H1 (cell line): ENCODE measurements at regions not wholly inside any gene's neighbourhood (a gene's known extent, or its start where the extent isn't known, plus 50 kb on each side); places are given as distances from the start of the nearest gene placed in this dataset.

ENCODE experiments used
- CTCF ChIA-PET: fragments of 300-600 bp; sonication (Branson Sonifier 250); formaldehyde crosslinking; loops from one replicate; lab custom pipeline; 2021; ENCODE audit not compliant: partially characterized antibody; lab: Charles Lee
- POLR2A ChIA-PET: fragments of 300-600 bp; sonication (Branson Sonifier 250); formaldehyde crosslinking; loops from one replicate; lab custom pipeline; 2021; ENCODE audit warnings: inconsistent platforms; ENCODE audit not compliant: partially characterized antibody; lab: Charles Lee
- DNase-seq, 2 experiments: peaks; one replicate each; pipeline versions ENCODE4 v3.0.0 to v3.0.0-alpha.2; 2010 to 2022; ENCODE audit warnings: low spot score in 2 of 2, low read depth in 1 of 2, mixed read lengths in 1 of 2
- FAIRE-seq: peaks from 2 replicates; lab custom pipeline; 2011; peaks lifted over from hg19 to GRCh38; lab: Jason Lieb, UNC
- H2AFZ ChIP-seq: 2 replicates; pipeline ENCODE4 v1.8.1; 2012; ENCODE audit warnings: low read length, inconsistent platforms
- H2AK5ac ChIP-seq: 2 replicates; pipeline ENCODE4 v1.6.1; 2013; ENCODE audit warnings: low read depth, low read length
- H2BK120ac ChIP-seq: replicated peaks from 2 replicates; pipeline ENCODE3; 2013; ENCODE audit warnings: low read depth, low read length, inconsistent platforms
- H2BK12ac ChIP-seq: 2 replicates; pipeline ENCODE4 v1.6.1; 2013; ENCODE audit warnings: low read depth, low read length
- H2BK15ac ChIP-seq: 2 replicates; pipeline ENCODE4 v1.6.1; 2013; ENCODE audit warnings: low read length
- H2BK20ac ChIP-seq: 2 replicates; pipeline ENCODE4 v1.6.1; 2013; ENCODE audit warnings: low read length
- H2BK5ac ChIP-seq: 2 replicates; pipeline ENCODE4 v1.6.1; 2013; ENCODE audit warnings: low read depth, low read length
- H3K14ac ChIP-seq: 2 replicates; pipeline ENCODE4 v1.6.1; 2013; ENCODE audit warnings: inconsistent platforms; ENCODE audit not compliant: insufficient read length
- H3K18ac ChIP-seq: 2 replicates; pipeline ENCODE4 v1.6.1; 2013; ENCODE audit warnings: low read length; ENCODE audit errors: extremely low read depth
- H3K23ac ChIP-seq: 2 replicates; pipeline ENCODE4 v1.6.1; 2013; ENCODE audit warnings: inconsistent platforms; ENCODE audit not compliant: insufficient read length
- H3K23me2 ChIP-seq: 2 replicates; pipeline ENCODE4 v1.6.1; 2013; ENCODE audit warnings: low read depth, low read length
- H3K27ac ChIP-seq: 2 replicates; pipeline ENCODE4 v1.6.1; 2011; ENCODE audit warnings: low read depth, low read length, inconsistent platforms
- H3K27me3 ChIP-seq, 4 experiments: replicated peaks in 1 of 4; 1 replicate in 1 of 4; 2 replicates in 3 of 4; pipeline versions ENCODE4 v1.6.1 to v1.8.1; 2011 to 2013; ENCODE audit warnings: low read length in 3 of 4, mild to moderate bottlenecking in 3 of 4, inconsistent platforms in 2 of 4, mixed read lengths in 2 of 4, moderate library complexity in 1 of 4; ENCODE audit not compliant: control insufficient read depth in 3 of 4, insufficient read depth in 3 of 4; ENCODE audit errors: extremely low read depth in 1 of 4
- H3K36me3 ChIP-seq, 4 experiments: 2 replicates each; pipeline versions ENCODE4 v1.6.1 to v1.8.1; 2011 to 2013; ENCODE audit warnings: mild to moderate bottlenecking in 4 of 4, low read length in 3 of 4, moderate library complexity in 2 of 4, control low read depth in 1 of 4, inconsistent platforms in 1 of 4; ENCODE audit not compliant: insufficient read depth in 4 of 4, control insufficient read depth in 2 of 4
- H3K4ac ChIP-seq: replicated peaks from 2 replicates; pipeline ENCODE3; 2013; ENCODE audit warnings: low read length, low read depth, mixed read lengths, inconsistent platforms; ENCODE audit not compliant: insufficient read length
- H3K4me1 ChIP-seq, 4 experiments: replicated peaks in 1 of 4; 1 replicate in 1 of 4; 2 replicates in 3 of 4; pipeline versions ENCODE4 v1.6.1 to v1.8.1; 2011 to 2013; ENCODE audit warnings: low read length in 3 of 4, inconsistent platforms in 2 of 4, mixed read lengths in 1 of 4; ENCODE audit not compliant: insufficient read depth in 4 of 4, control insufficient read depth in 3 of 4
- H3K4me2 ChIP-seq, 2 experiments: 2 replicates each; pipeline versions ENCODE4 v1.6.1 to v1.8.1; 2011 to 2013; ENCODE audit warnings: low read depth in 2 of 2, low read length in 2 of 2, control low read depth in 1 of 2, inconsistent platforms in 1 of 2, mild to moderate bottlenecking in 1 of 2; ENCODE audit not compliant: insufficient read depth in 1 of 2
- H3K4me3 ChIP-seq, 4 experiments: fragments of 200-600, 300-600 bp in 1 of 4; sonication (generic), shearing (Covaris generic), sonication (Bioruptor Twin) in 1 of 4; 2 replicates each; pipeline versions ENCODE4 v1.5.1 to v1.8.1; 2011 to 2016; ENCODE audit warnings: low read length in 4 of 4, low read depth in 3 of 4, control low read depth in 2 of 4, inconsistent platforms in 2 of 4, mild to moderate bottlenecking in 2 of 4, mixed read lengths in 1 of 4, moderate library complexity in 1 of 4; ENCODE audit not compliant: insufficient read depth in 2 of 4; ENCODE audit errors: extremely low read depth in 1 of 4
- H3K56ac ChIP-seq: replicated peaks from 2 replicates; pipeline ENCODE3; 2013; ENCODE audit warnings: low read depth, mild to moderate bottlenecking, mixed read lengths, low read length, inconsistent platforms; ENCODE audit not compliant: insufficient read length
- H3K79me1 ChIP-seq: 2 replicates; pipeline ENCODE4 v1.6.1; 2013; ENCODE audit warnings: low read depth, low read length, control low read depth
- H3K79me2 ChIP-seq, 2 experiments: 2 replicates each; pipeline versions ENCODE4 v1.6.1 to v1.8.1; 2012 to 2013; ENCODE audit warnings: low read length in 2 of 2, mild to moderate bottlenecking in 2 of 2, inconsistent platforms in 1 of 2; ENCODE audit not compliant: insufficient read depth in 2 of 2, control insufficient read depth in 1 of 2
- H3K9ac ChIP-seq, 4 experiments: replicated peaks in 1 of 4; 1 replicate in 1 of 4; 2 replicates in 3 of 4; pipeline versions ENCODE4 v1.6.1 to v1.8.1; 2011 to 2013; ENCODE audit warnings: low read depth in 3 of 4, low read length in 3 of 4, control low read depth in 2 of 4, mild to moderate bottlenecking in 2 of 4, moderate library complexity in 2 of 4, inconsistent platforms in 1 of 4; ENCODE audit errors: extremely low read depth in 1 of 4
- H3K9me3 ChIP-seq, 2 experiments: 2 replicates each; pipeline versions ENCODE4 v1.6.1 to v1.8.1; 2012 to 2013; ENCODE audit warnings: mild to moderate bottlenecking in 2 of 2, moderate library complexity in 2 of 2, control low read depth in 1 of 2, inconsistent platforms in 1 of 2, low read depth in 1 of 2, low read length in 1 of 2, mixed read lengths in 1 of 2; ENCODE audit not compliant: insufficient read depth in 2 of 2
- H4K20me1 ChIP-seq, 2 experiments: replicated peaks in 1 of 2; 2 replicates each; pipeline versions ENCODE3 to v1.8.1; 2011 to 2013; ENCODE audit warnings: inconsistent platforms in 2 of 2, low read length in 2 of 2, mild to moderate bottlenecking in 1 of 2; ENCODE audit not compliant: insufficient read depth in 2 of 2, control insufficient read depth in 1 of 2
- H4K5ac ChIP-seq: 2 replicates; pipeline ENCODE4 v1.6.1; 2013; ENCODE audit warnings: low read length, low read depth, mixed read lengths, inconsistent platforms; ENCODE audit not compliant: insufficient read length
- H4K8ac ChIP-seq: 2 replicates; pipeline ENCODE4 v1.8.0; 2013; ENCODE audit warnings: mild to moderate bottlenecking, moderate library complexity, low read length, inconsistent platforms; ENCODE audit not compliant: insufficient read depth; ENCODE audit errors: extremely low read depth
- H4K91ac ChIP-seq: replicated peaks from 2 replicates; pipeline ENCODE3; 2013; ENCODE audit warnings: low read length, mixed read lengths, inconsistent platforms; ENCODE audit not compliant: insufficient read length
- CTCF ChIP-seq, 3 experiments: IDR thresholded peaks; 1 replicate in 2 of 3; 2 replicates in 1 of 3; pipeline versions ENCODE4 v1.5.1 to v1.6.1; 2011; ENCODE audit warnings: low read length in 3 of 3, mild to moderate bottlenecking in 3 of 3, inconsistent platforms in 2 of 3, low read depth in 1 of 3, moderate library complexity in 1 of 3; ENCODE audit not compliant: insufficient read depth in 1 of 3; ENCODE audit errors: control extremely low read depth in 1 of 3
- RAD21 ChIP-seq, 2 experiments: IDR thresholded peaks in 1 of 2; conservative IDR thresholded peaks in 1 of 2; 2 replicates each; pipeline ENCODE4 v1.6.1; 2011; ENCODE audit warnings: low read depth in 2 of 2, low read length in 2 of 2, improper control_type of control experiment in 1 of 2, inconsistent platforms in 1 of 2, mild to moderate bottlenecking in 1 of 2, moderate library complexity in 1 of 2
- RNF2 ChIP-seq: fragments of 200-900, 300-1000 bp; sonication (generic); IDR thresholded peaks from 2 replicates; pipeline ENCODE4 v1.7.1; 2016; ENCODE audit warnings: borderline replicate concordance, low read depth, mild to moderate bottlenecking, antibody characterized with exemption, low read length; ENCODE audit not compliant: poor library complexity, severe bottlenecking; ENCODE audit errors: missing control alignments
- USF2 ChIP-seq: IDR thresholded peaks from 2 replicates; pipeline ENCODE4 v1.6.1; 2011; ENCODE audit warnings: low read length, improper control_type of control experiment
- WGBS, 2 experiments: shearing (Covaris generic) in 1 of 2; methylation state at CpG; one replicate each; pipeline versions ENCODE4 v1.1.6 to v1.1.7; 2013 to 2015; ENCODE audit warnings: low lambda C conversion rate in 2 of 2, mixed read lengths in 2 of 2, inconsistent platforms in 1 of 2, low coverage in 1 of 2, missing lambda C conversion rate in 1 of 2; ENCODE audit not compliant: insufficient replicate concordance in 2 of 2, insufficient coverage in 1 of 2, insufficient read length in 1 of 2; ENCODE audit errors: extremely low coverage in 1 of 2, missing lambda C conversion rate in 1 of 2; 5-methylcytosine and 5-hydroxymethylcytosine counted together

GRCh38 chr1:5394111-5394510 lies 598.1 kb downstream of the NPHP4 start:
- 92% methylated on average over 6 of the region's 6 CpGs; no CpG with 5 or more reads in 1 of the 2 experiments for WGBS, 2 experiments

More at GRCh38 chr1:5394111-5394510, 598.1 kb downstream of the NPHP4 start:
- Histone ChIP-seq H3K4me2 (no peak overlapping the region), H2BK15ac (no peak overlapping the region), H3K79me1 (no peaks in the 10 kb centered on the region), H3K56ac (no peak overlapping the region), H3K27me3 (no peaks in the 10 kb centered on the region), H2BK120ac (no peak overlapping the region), H3K4me1 (no peaks in the 10 kb centered on the region), H3K79me2 (no peaks in the 10 kb centered on the region), H3K27ac (no peak overlapping the region), H3K36me3 (no peaks in the 10 kb centered on the region), H4K91ac (no peak overlapping the region), H2BK5ac (no peak overlapping the region), H3K4ac (no peak overlapping the region), H2AFZ (no peak overlapping the region), H4K5ac (no peak overlapping the region), H2AK5ac (no peak overlapping the region), H3K23ac (no peak overlapping the region), H2BK12ac (no peak overlapping the region), H3K23me2 (peaks cover 3% of the 10 kb centered on the region; the same call in 1 of the 2 replicates), H4K20me1 (peaks cover 0 to under 1% of the 10 kb centered on the region in 2 experiments), H3K4me3 (no peak overlapping the region), H3K9ac (no peak overlapping the region), H3K14ac (no peak overlapping the region), H3K9me3 (peaks cover 0 to 3% of the 10 kb centered on the region in 2 experiments; a peak in 1 of 4 replicates), H3K18ac (no peak overlapping the region), H2BK20ac (no peak overlapping the region), H4K8ac (no peak overlapping the region)
- DNase-seq (no peak), FAIRE-seq (no peak)
- CTCF ChIA-PET, result interaction anchor here (0.6 to 1.3 kb wide), 3 partner anchors 32 to 154 kb away, joined by 3 to 4 read pairs (median 4); no protein-coding TSS in a partner anchor
- POLR2A ChIA-PET, result no interaction called here
- no peak for TF ChIP-seq RNF2
- peak; percentile 26 to 55 for TF ChIP-seq RAD21 (IDR thresholded peaks at IDR 0.05 in 1 of 2, conservative IDR thresholded peaks at IDR 0.05 in 1 of 2; ENCODE audit: low read depth in 2 of 2, low read length in 2 of 2)
- no peak for TF ChIP-seq USF2
- TF ChIP-seq CTCF (IDR thresholded peaks at IDR 0.05; ENCODE audit: control extremely low read depth in 1 of 3, insufficient read depth in 1 of 3, low read depth in 1 of 3, low read length in 3 of 3), result peak; percentile 6 to 31 (median 15); a peak in 3 of 4 replicates
